Fibroblast of villous mesenchyme (primary cell): ENCODE measurements at regions not wholly inside any gene's neighbourhood (a gene's known extent, or its start where the extent isn't known, plus 50 kb on each side); places are given as distances from the start of the nearest gene placed in this dataset.
"Not testable (repeated sequence)": the region's sequence is repeated elsewhere in the genome, so short reads cannot be mapped to it uniquely, and the experiment has no call there.

ENCODE experiments used
- DNase-seq: peaks from one replicate; pipeline ENCODE4 v3.0.0-alpha.2; 2010; ENCODE audit warnings: low read depth
- H3K4me3 ChIP-seq: 2 replicates; pipeline ENCODE4 v1.5.1; 2011; ENCODE audit warnings: low read depth, mild to moderate bottlenecking, low read length
- CTCF ChIP-seq: IDR thresholded peaks from 2 replicates; pipeline ENCODE4 v1.5.1; 2012; ENCODE audit warnings: low read depth, mild to moderate bottlenecking, low read length; ENCODE audit not compliant: insufficient read depth

GRCh38 chr5:108578791-108579190 is 168.9 kb upstream of the FER start:
- H3K4me3 ChIP-seq: no peak overlapping the region
- no peak for TF ChIP-seq CTCF
- DNase-seq: no peak

- no peak for DNase-seq
- TF ChIP-seq CTCF: no peak
- H3K4me3 ChIP-seq: no peak overlapping the region
Observed at GRCh38 chr5:108567429-108567828, 180.3 kb upstream of the FER start.

GRCh38 chr5:108564441-108564840 is 182.5 kb upstream of the FBXL17 start:
- no peak for TF ChIP-seq CTCF
- no peak overlapping the region for H3K4me3 ChIP-seq
- DNase-seq: no peak

GRCh38 chr5:108562205-108562454 is 180.2 kb upstream of the FBXL17 start:
- H3K4me3 ChIP-seq: no peak overlapping the region
- no peak for TF ChIP-seq CTCF

GRCh38 chr5:108561416-108562204 is 179.7 kb upstream of the FBXL17 start:
- no peak for TF ChIP-seq CTCF
- no peak overlapping the region for H3K4me3 ChIP-seq
- DNase-seq: peak; percentile 65

More at GRCh38 chr5:108562205-108562454, 180.2 kb upstream of the FBXL17 start:
- no peak for DNase-seq

- DNase-seq: peak; percentile 99
- no peak overlapping the region for H3K4me3 ChIP-seq
- no peak for TF ChIP-seq CTCF
Observed at GRCh38 chr5:108560581-108560980, 178.7 kb upstream of the FBXL17 start.

GRCh38 chr5:108560166-108560565 is 178.3 kb upstream of the FBXL17 start:
- no peak overlapping the region for H3K4me3 ChIP-seq
- TF ChIP-seq CTCF: no peak
- DNase-seq: no peak

- not testable (repeated sequence) for DNase-seq, H3K4me3 ChIP-seq
Observed at GRCh38 chr5:108558840-108559239, 176.9 kb upstream of the FBXL17 start.

GRCh38 chr5:108558142-108558541 is 176.2 kb upstream of the FBXL17 start:
- DNase-seq, H3K4me3 ChIP-seq: not testable (repeated sequence)
